K562 (cell line): ENCODE measurements at regions not wholly inside any gene's neighbourhood (a gene's known extent, or its start where the extent isn't known, plus 50 kb on each side); places are given as distances from the start of the nearest gene placed in this dataset.
"Not testable (repeated sequence)": the region's sequence is repeated elsewhere in the genome, so short reads cannot be mapped to it uniquely, and the experiment has no call there.

Experiments
- EP300 ChIP-seq: IDR thresholded peaks from 2 replicates; pipeline ENCODE4 v1.6.1; 2012; ENCODE audit warnings: low read length, improper control_type of control experiment
- MAFF ChIP-seq: IDR thresholded peaks from 2 replicates; pipeline ENCODE4 v1.6.1; 2012; ENCODE audit warnings: low read length, improper control_type of control experiment
- MAFK ChIP-seq: IDR thresholded peaks from 2 replicates; pipeline ENCODE4 v1.6.1; 2011; ENCODE audit warnings: low read length, improper control_type of control experiment
- NR1H2 ChIP-seq: sonication (generic); formaldehyde crosslinking; IDR thresholded peaks from 2 replicates; pipeline ENCODE4 v1.4.0; 2020; ENCODE audit warnings: mild to moderate bottlenecking, missing genetic modification reagents
- RBBP5 ChIP-seq: fragments of 200-600 bp; sonication (generic); IDR thresholded peaks from 2 replicates; pipeline ENCODE4 v1.6.1; 2012; ENCODE audit warnings: borderline replicate concordance, mild to moderate bottlenecking, low read length, control low read depth, inconsistent platforms; ENCODE audit not compliant: insufficient read depth, poor library complexity, severe bottlenecking
- ZBTB1 ChIP-seq: sonication (generic); formaldehyde crosslinking; IDR thresholded peaks from 2 replicates; pipeline ENCODE4 v1.8.1; 2023; ENCODE audit warnings: missing genetic modification reagents, low read depth, mild to moderate bottlenecking, borderline replicate concordance
- ZNF232 ChIP-seq: sonication (generic); formaldehyde crosslinking; IDR thresholded peaks from 2 replicates; pipeline ENCODE4 v1.8.0; 2022; ENCODE audit warnings: mild to moderate bottlenecking, missing genetic modification reagents
- ZNF274 ChIP-seq: IDR thresholded peaks from 2 replicates; pipeline ENCODE4 v1.6.1; 2011; ENCODE audit warnings: low read depth, mild to moderate bottlenecking, low read length, moderate library complexity, borderline replicate concordance
- TF ChIP-seq, protein P1 (sequence below), 3 experiments: IDR thresholded peaks in 2 of 3; conservative IDR thresholded peaks in 1 of 3; 2 replicates each; pipeline ENCODE4 v1.5.1; 2011 to 2012; ENCODE audit warnings: low read length in 3 of 3, mild to moderate bottlenecking in 3 of 3, control low read depth in 2 of 3, improper control_type of control experiment in 1 of 3, inconsistent platforms in 1 of 3, low read depth in 1 of 3, mixed read lengths in 1 of 3, moderate library complexity in 1 of 3; ENCODE audit not compliant: insufficient read depth in 2 of 3
- TF ChIP-seq, protein P2 (sequence below): fragments of 450-650 bp; IDR thresholded peaks from 2 replicates; pipeline ENCODE4 v1.6.1; 2016

DNA sequence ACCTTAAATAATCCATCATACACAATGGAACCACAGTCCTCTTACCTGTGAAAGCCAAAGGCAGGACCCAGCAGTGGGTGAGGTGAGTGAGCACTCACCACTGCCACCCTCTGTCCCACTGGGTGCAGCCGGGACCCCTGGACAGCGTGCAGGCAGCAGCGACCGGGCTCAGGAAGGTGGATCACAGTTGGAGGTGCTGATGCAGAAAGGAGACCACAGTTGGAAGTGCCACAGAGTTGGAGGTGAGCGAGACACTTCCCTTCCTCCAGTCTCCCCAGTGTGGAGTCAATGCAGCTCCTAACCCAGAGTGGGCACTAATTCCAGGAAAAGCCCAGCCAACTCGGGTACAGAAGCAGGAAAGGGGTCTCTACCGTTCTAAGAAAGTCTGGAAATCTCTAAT, 323.0 kb downstream of the KLF13 start:
- not testable (repeated sequence) for TF ChIP-seq EP300; MAFF; ZNF274; NR1H2; ZBTB1 (CRISPR knock-in tag); MAFK; ZNF232; RBBP5
- TF ChIP-seq, protein P1, sequence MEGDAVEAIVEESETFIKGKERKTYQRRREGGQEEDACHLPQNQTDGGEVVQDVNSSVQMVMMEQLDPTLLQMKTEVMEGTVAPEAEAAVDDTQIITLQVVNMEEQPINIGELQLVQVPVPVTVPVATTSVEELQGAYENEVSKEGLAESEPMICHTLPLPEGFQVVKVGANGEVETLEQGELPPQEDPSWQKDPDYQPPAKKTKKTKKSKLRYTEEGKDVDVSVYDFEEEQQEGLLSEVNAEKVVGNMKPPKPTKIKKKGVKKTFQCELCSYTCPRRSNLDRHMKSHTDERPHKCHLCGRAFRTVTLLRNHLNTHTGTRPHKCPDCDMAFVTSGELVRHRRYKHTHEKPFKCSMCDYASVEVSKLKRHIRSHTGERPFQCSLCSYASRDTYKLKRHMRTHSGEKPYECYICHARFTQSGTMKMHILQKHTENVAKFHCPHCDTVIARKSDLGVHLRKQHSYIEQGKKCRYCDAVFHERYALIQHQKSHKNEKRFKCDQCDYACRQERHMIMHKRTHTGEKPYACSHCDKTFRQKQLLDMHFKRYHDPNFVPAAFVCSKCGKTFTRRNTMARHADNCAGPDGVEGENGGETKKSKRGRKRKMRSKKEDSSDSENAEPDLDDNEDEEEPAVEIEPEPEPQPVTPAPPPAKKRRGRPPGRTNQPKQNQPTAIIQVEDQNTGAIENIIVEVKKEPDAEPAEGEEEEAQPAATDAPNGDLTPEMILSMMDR (IDR thresholded peaks at IDR 0.05 in 2 of 3, conservative IDR thresholded peaks at IDR 0.05 in 1 of 3; ENCODE audit: insufficient read depth in 2 of 3, low read depth in 1 of 3, low read length in 3 of 3) = not testable (repeated sequence)
- TF ChIP-seq, protein P2, sequence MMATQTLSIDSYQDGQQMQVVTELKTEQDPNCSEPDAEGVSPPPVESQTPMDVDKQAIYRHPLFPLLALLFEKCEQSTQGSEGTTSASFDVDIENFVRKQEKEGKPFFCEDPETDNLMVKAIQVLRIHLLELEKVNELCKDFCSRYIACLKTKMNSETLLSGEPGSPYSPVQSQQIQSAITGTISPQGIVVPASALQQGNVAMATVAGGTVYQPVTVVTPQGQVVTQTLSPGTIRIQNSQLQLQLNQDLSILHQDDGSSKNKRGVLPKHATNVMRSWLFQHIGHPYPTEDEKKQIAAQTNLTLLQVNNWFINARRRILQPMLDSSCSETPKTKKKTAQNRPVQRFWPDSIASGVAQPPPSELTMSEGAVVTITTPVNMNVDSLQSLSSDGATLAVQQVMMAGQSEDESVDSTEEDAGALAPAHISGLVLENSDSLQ = not testable (repeated sequence)
